Gastroesophageal sphincter (tissue), 4 donors: ENCODE measurements at regions not wholly inside any gene's neighbourhood (a gene's known extent, or its start where the extent isn't known, plus 50 kb on each side); places are given as distances from the start of the nearest gene placed in this dataset.

Experiments
- ATAC-seq: fragments of 150-250 bp; one replicate; pipeline ENCODE4 v1.9.1; 2016; ENCODE audit warnings: mild to moderate bottlenecking, moderate library complexity
- H3K27ac ChIP-seq, 4 donors: fragments of 200-600 bp; sonication (generic) in 3 of 4; 1 replicate in 3 of 4; 2 replicates in 1 of 4; pipeline ENCODE4 v1.5.1; 2016 to 2019
- H3K27me3 ChIP-seq: fragments of 200-600 bp; sonication (generic); one replicate; pipeline ENCODE4 v1.5.1; 2019
- H3K36me3 ChIP-seq, 2 donors: fragments of 200-600 bp; sonication (generic); one replicate each; pipeline ENCODE4 v1.5.1; 2019; ENCODE audit warnings: control low read depth in 1 of 2
- H3K4me1 ChIP-seq, 3 donors: fragments of 200-600 bp; sonication (generic); 1 replicate in 2 of 3; 2 replicates in 1 of 3; pipeline ENCODE4 v1.5.1; 2016 to 2019; ENCODE audit warnings: control low read depth in 2 of 3
- H3K4me3 ChIP-seq, 2 donors: fragments of 200-600 bp; sonication (generic); one replicate each; pipeline ENCODE4 v1.5.1; 2019; ENCODE audit warnings: mild to moderate bottlenecking in 1 of 2, moderate library complexity in 1 of 2
- H3K9me3 ChIP-seq, 3 donors: fragments of 200-600 bp; sonication (generic); one replicate each; pipeline ENCODE4 v1.5.1; 2017 to 2019; ENCODE audit warnings: control low read depth in 2 of 3
- CTCF ChIP-seq, 4 experiments: fragments of 200-600 bp in 2 of 4; fragments of 450-650 bp in 2 of 4; sonication (generic) in 1 of 4; IDR thresholded peaks; one replicate each; pipeline ENCODE4 v1.5.1; 2017 to 2019; ENCODE audit warnings: antibody characterized with exemption in 4 of 4, mild to moderate bottlenecking in 2 of 4, moderate library complexity in 2 of 4
- EP300 ChIP-seq: sonication (generic); formaldehyde crosslinking; IDR thresholded peaks from one replicate; pipeline ENCODE4 v1.6.1; 2017; ENCODE audit warnings: antibody characterized with exemption, mild to moderate bottlenecking
- POLR2A ChIP-seq, 2 donors: fragments of 450-650 bp; IDR thresholded peaks; one replicate each; pipeline ENCODE4 v1.6.1; 2017; ENCODE audit warnings: antibody characterized with exemption in 2 of 2, mild to moderate bottlenecking in 2 of 2, moderate library complexity in 1 of 2
- POLR2AphosphoS5 ChIP-seq: sonication (generic); formaldehyde crosslinking; IDR thresholded peaks from one replicate; pipeline ENCODE4 v1.6.1; 2017; ENCODE audit warnings: antibody characterized with exemption
- WGBS, 2 donors: methylation state at CpG; one replicate each; pipeline ENCODE4 v1.1.5; 2018; ENCODE audit warnings: low coverage in 1 of 2; 5-methylcytosine and 5-hydroxymethylcytosine counted together

- Histone ChIP-seq H3K9me3 (no peaks in the 10 kb centered on the region), H3K4me3 (no peak overlapping the region), H3K27ac (no peak overlapping the region), H3K4me1 (peaks cover 0 to 12% (median 0%) of the 10 kb centered on the region in 3 donors), H3K36me3 (no peaks in the 10 kb centered on the region), H3K27me3 (no peaks in the 10 kb centered on the region)
- 72% methylated on average over 2 of the region's 2 CpGs; no CpG with 5 or more reads in 1 of the 2 donors for WGBS, 2 donors
- TF ChIP-seq EP300 (no peak), POLR2A (IDR thresholded peaks at IDR 0.05) (no peak), POLR2AphosphoS5 (no peak), CTCF (IDR thresholded peaks at IDR 0.05) (no peak)
- ATAC-seq, result no peak
These were observed 482.0 kb downstream of the RMST start for GRCh38 chr12:97944576-97944975.

- Histone ChIP-seq H3K36me3 (no peaks in the 10 kb centered on the region), H3K9me3 (no peaks in the 10 kb centered on the region), H3K4me3 (no peak overlapping the region), H3K27me3 (no peaks in the 10 kb centered on the region), H3K27ac (no peak overlapping the region), H3K4me1 (no peaks in the 10 kb centered on the region)
- 64 to 79% methylated on average over 1 of the region's 1 CpG for WGBS, 2 donors
- no peak for ATAC-seq
- TF ChIP-seq CTCF (IDR thresholded peaks at IDR 0.05), result no peak
- no peak for TF ChIP-seq POLR2A (IDR thresholded peaks at IDR 0.05)
- no peak for TF ChIP-seq EP300
- TF ChIP-seq POLR2AphosphoS5, result no peak
These were observed 484.1 kb downstream of the RMST start for GRCh38 chr12:97946701-97947100.

GRCh38 chr12:97948591-97948990, 486.0 kb downstream of the RMST start:
- WGBS, 2 donors, result 67% methylated on average over 2 of the region's 2 CpGs; no CpG with 5 or more reads in 1 of the 2 donors
- no peak overlapping the region for H3K27ac ChIP-seq
- H3K9me3 ChIP-seq, result no peaks in the 10 kb centered on the region
- no peak for ATAC-seq
- no peaks in the 10 kb centered on the region for H3K36me3 ChIP-seq
- no peak for TF ChIP-seq POLR2A (IDR thresholded peaks at IDR 0.05)
- TF ChIP-seq CTCF (IDR thresholded peaks at IDR 0.05), result no peak
- TF ChIP-seq EP300, result no peak
- TF ChIP-seq POLR2AphosphoS5, result no peak
- H3K4me3 ChIP-seq, result no peak overlapping the region
- no peaks in the 10 kb centered on the region for H3K27me3 ChIP-seq
- no peaks in the 10 kb centered on the region for H3K4me1 ChIP-seq

- no peaks in the 10 kb centered on the region for H3K27me3 ChIP-seq
- no peak overlapping the region for H3K4me3 ChIP-seq
- H3K9me3 ChIP-seq, result peaks cover 0 to under 1% (median 0%) of the 10 kb centered on the region in 3 donors
- no peak overlapping the region for H3K27ac ChIP-seq
- no peaks in the 10 kb centered on the region for H3K4me1 ChIP-seq
- no peaks in the 10 kb centered on the region for H3K36me3 ChIP-seq
- no peak for ATAC-seq
- no peak for TF ChIP-seq POLR2A (IDR thresholded peaks at IDR 0.05)
- no peak for TF ChIP-seq POLR2AphosphoS5
- TF ChIP-seq CTCF (IDR thresholded peaks at IDR 0.05), result no peak
These were observed 488.6 kb downstream of the RMST start for GRCh38 chr12:97951239-97951638.

- H3K4me3 ChIP-seq, result no peak overlapping the region
- H3K9me3 ChIP-seq, result peaks cover 0 to 4% (median 0%) of the 10 kb centered on the region in 3 donors
- H3K4me1 ChIP-seq, result no peaks in the 10 kb centered on the region
- no peak overlapping the region for H3K27ac ChIP-seq
- no peak for TF ChIP-seq EP300
- no peak for TF ChIP-seq POLR2AphosphoS5
- no peak for TF ChIP-seq CTCF (IDR thresholded peaks at IDR 0.05)
- no peak for TF ChIP-seq POLR2A (IDR thresholded peaks at IDR 0.05)
- ATAC-seq, result no peak
- H3K27me3 ChIP-seq, result no peaks in the 10 kb centered on the region
- H3K36me3 ChIP-seq, result no peaks in the 10 kb centered on the region
These were observed 489.1 kb downstream of the RMST start for GRCh38 chr12:97951717-97952116.
